GM12872 (cell line): ENCODE measurements at regions not wholly inside any gene's neighbourhood (a gene's known extent, or its start where the extent isn't known, plus 50 kb on each side); places are given as distances from the start of the nearest gene placed in this dataset.

ENCODE experiments used
- CTCF ChIP-seq: IDR thresholded peaks from 3 replicates; pipeline ENCODE4 v1.5.1; 2011; ENCODE audit warnings: low read depth, mild to moderate bottlenecking, low read length, moderate library complexity; ENCODE audit not compliant: insufficient read depth

GRCh38 chr18:44175891-44176290, 504.8 kb upstream of the SETBP1 start:
- TF ChIP-seq CTCF: no peak

- no peak for TF ChIP-seq CTCF
These were observed 502.2 kb upstream of the SETBP1 start for GRCh38 chr18:44178476-44178875.

- no peak for TF ChIP-seq CTCF
These were observed 501.0 kb upstream of the SETBP1 start for GRCh38 chr18:44179693-44180092.

GRCh38 chr18:44180683-44181082, 500.0 kb upstream of the SETBP1 start:
- TF ChIP-seq CTCF: no peak

GRCh38 chr18:44181951-44182747, 498.5 kb upstream of the SETBP1 start:
- no peak for TF ChIP-seq CTCF

GRCh38 chr18:44186001-44186400, 494.7 kb upstream of the SETBP1 start:
- TF ChIP-seq CTCF: no peak

GRCh38 chr18:44187090-44187489, 493.6 kb upstream of the SETBP1 start:
- TF ChIP-seq CTCF: no peak
